Astrocyte (in vitro differentiated cells and primary cell): ENCODE measurements at regions not wholly inside any gene's neighbourhood (a gene's known extent, or its start where the extent isn't known, plus 50 kb on each side); places are given as distances from the start of the nearest gene placed in this dataset.

Experiments
- DNase-seq: peaks from one replicate; pipeline ENCODE4 v3.0.0-alpha.2; 2010; ENCODE audit warnings: low read depth
- FAIRE-seq: peaks from 2 replicates; lab custom pipeline; 2011; peaks lifted over from hg19 to GRCh38; lab: Jason Lieb, UNC
- H2AFZ ChIP-seq: 2 replicates; pipeline ENCODE4 v1.6.0; 2012; ENCODE audit warnings: low read depth, low read length, inconsistent platforms
- H3K27ac ChIP-seq: 2 replicates; pipeline ENCODE4 v1.5.1; 2011; ENCODE audit warnings: low read depth, low read length, inconsistent platforms
- H3K27me3 ChIP-seq: 2 replicates; pipeline ENCODE4 v1.6.0; 2011; ENCODE audit warnings: low read length, inconsistent platforms; ENCODE audit not compliant: insufficient read depth
- H3K36me3 ChIP-seq: 2 replicates; pipeline ENCODE4 v1.5.1; 2011; ENCODE audit warnings: low read length, inconsistent platforms; ENCODE audit not compliant: insufficient read depth
- H3K4me1 ChIP-seq: 2 replicates; pipeline ENCODE4 v1.5.1; 2011; ENCODE audit warnings: low read length, inconsistent platforms; ENCODE audit not compliant: insufficient read depth
- H3K4me2 ChIP-seq: 2 replicates; pipeline ENCODE4 v1.6.0; 2012; ENCODE audit warnings: low read length, inconsistent platforms
- H3K4me3 ChIP-seq: 2 replicates; pipeline ENCODE4 v1.5.1; 2011; ENCODE audit warnings: low read depth, mild to moderate bottlenecking, low read length, inconsistent platforms; ENCODE audit not compliant: insufficient read depth
- H3K79me2 ChIP-seq: 2 replicates; pipeline ENCODE4 v1.6.0; 2012; ENCODE audit warnings: mild to moderate bottlenecking, low read length, inconsistent platforms; ENCODE audit not compliant: insufficient read depth
- H3K9ac ChIP-seq: 2 replicates; pipeline ENCODE4 v1.6.0; 2012; ENCODE audit warnings: mild to moderate bottlenecking, low read length, inconsistent platforms
- H3K9me3 ChIP-seq: 2 replicates; pipeline ENCODE4 v1.5.1; 2012; ENCODE audit warnings: low read depth, mild to moderate bottlenecking, low read length, inconsistent platforms; ENCODE audit not compliant: insufficient read depth
- H4K20me1 ChIP-seq: 2 replicates; pipeline ENCODE4 v1.6.0; 2012; ENCODE audit warnings: low read length, inconsistent platforms; ENCODE audit not compliant: insufficient read depth
- H3K27ac Mint-ChIP-seq: one replicate; pipeline ENCODE4 v1.8.0; 2021; ENCODE audit warnings: mild to moderate bottlenecking, mixed read lengths; ENCODE audit not compliant: unreplicated experiment
- H3K27me3 Mint-ChIP-seq: one replicate; pipeline ENCODE4 v1.8.0; 2021; ENCODE audit warnings: low read depth, mixed read lengths; ENCODE audit not compliant: unreplicated experiment
- H3K36me3 Mint-ChIP-seq: one replicate; pipeline ENCODE4 v1.8.0; 2021; ENCODE audit warnings: low read depth, mixed read lengths; ENCODE audit not compliant: unreplicated experiment
- H3K4me1 Mint-ChIP-seq: one replicate; pipeline ENCODE4 v1.8.0; 2021; ENCODE audit warnings: low read depth, mixed read lengths; ENCODE audit not compliant: unreplicated experiment
- H3K4me3 Mint-ChIP-seq: one replicate; pipeline ENCODE4 v1.8.0; 2021; ENCODE audit warnings: mild to moderate bottlenecking, moderate library complexity, mixed read lengths; ENCODE audit not compliant: unreplicated experiment
- H3K9me3 Mint-ChIP-seq: one replicate; pipeline ENCODE4 v1.8.0; 2021; ENCODE audit warnings: mild to moderate bottlenecking, mixed read lengths; ENCODE audit not compliant: unreplicated experiment
- EZH2 ChIP-seq: IDR thresholded peaks from 2 replicates; pipeline ENCODE4 v1.6.1; 2012; ENCODE audit warnings: mild to moderate bottlenecking, low read length, inconsistent platforms; ENCODE audit not compliant: insufficient read depth
- TF ChIP-seq, protein P1 (sequence below): IDR thresholded peaks from 2 replicates; pipeline ENCODE4 v1.5.1; 2011; ENCODE audit warnings: low read depth, mild to moderate bottlenecking, inconsistent platforms, low read length, moderate library complexity; ENCODE audit not compliant: insufficient read depth

DNA sequence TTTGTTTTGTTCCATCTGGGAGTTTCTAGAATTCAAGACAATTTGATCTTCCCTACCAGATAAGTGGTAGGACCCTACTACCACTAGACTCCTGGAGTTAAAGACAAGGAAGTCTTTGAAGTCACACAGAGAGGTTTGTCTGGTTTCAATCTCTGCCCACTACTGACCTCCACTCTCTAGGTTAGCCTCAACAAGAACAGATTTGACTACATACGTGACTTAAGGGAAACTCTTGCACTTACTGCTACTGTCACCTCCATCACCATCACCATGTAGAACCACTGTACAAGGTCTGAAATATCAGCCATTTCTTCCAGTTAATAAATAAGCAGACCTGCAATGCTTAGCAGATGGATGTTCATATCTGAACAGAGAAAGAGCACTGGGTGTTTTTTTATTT lies 148.3 kb upstream of the ARHGEF26 start:
- Histone ChIP-seq H3K79me2 (no peaks in the 10 kb centered on the region), H3K4me2 (no peak overlapping the region), H3K9ac (no peak overlapping the region), H3K27ac (no peak overlapping the region), H3K36me3 (no peaks in the 10 kb centered on the region), H3K4me1 (no peaks in the 10 kb centered on the region), H2AFZ (no peak overlapping the region), H4K20me1 (no peaks in the 10 kb centered on the region), H3K9me3 (no peaks in the 10 kb centered on the region), H3K4me3 (no peak overlapping the region), H3K27me3 (no peaks in the 10 kb centered on the region)
- no peak for DNase-seq
- no peaks in the 10 kb centered on the region for H3K4me1 Mint-ChIP-seq
- no peak overlapping the region for H3K4me3 Mint-ChIP-seq
- H3K9me3 Mint-ChIP-seq = no peaks in the 10 kb centered on the region
- no peak for FAIRE-seq
- H3K27ac Mint-ChIP-seq = no peak overlapping the region
- H3K36me3 Mint-ChIP-seq = no peaks in the 10 kb centered on the region
- no peaks in the 10 kb centered on the region for H3K27me3 Mint-ChIP-seq
- TF ChIP-seq EZH2 = no peak
- TF ChIP-seq, protein P1, sequence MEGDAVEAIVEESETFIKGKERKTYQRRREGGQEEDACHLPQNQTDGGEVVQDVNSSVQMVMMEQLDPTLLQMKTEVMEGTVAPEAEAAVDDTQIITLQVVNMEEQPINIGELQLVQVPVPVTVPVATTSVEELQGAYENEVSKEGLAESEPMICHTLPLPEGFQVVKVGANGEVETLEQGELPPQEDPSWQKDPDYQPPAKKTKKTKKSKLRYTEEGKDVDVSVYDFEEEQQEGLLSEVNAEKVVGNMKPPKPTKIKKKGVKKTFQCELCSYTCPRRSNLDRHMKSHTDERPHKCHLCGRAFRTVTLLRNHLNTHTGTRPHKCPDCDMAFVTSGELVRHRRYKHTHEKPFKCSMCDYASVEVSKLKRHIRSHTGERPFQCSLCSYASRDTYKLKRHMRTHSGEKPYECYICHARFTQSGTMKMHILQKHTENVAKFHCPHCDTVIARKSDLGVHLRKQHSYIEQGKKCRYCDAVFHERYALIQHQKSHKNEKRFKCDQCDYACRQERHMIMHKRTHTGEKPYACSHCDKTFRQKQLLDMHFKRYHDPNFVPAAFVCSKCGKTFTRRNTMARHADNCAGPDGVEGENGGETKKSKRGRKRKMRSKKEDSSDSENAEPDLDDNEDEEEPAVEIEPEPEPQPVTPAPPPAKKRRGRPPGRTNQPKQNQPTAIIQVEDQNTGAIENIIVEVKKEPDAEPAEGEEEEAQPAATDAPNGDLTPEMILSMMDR = no peak

- no peaks in the 10 kb centered on the region for H3K36me3 ChIP-seq
- no peaks in the 10 kb centered on the region for H3K9me3 ChIP-seq
- TF ChIP-seq, protein P1 = no peak
- TF ChIP-seq EZH2 = no peak
- DNase-seq = no peak
- H3K9ac ChIP-seq = no peak overlapping the region
- H3K36me3 Mint-ChIP-seq = no peaks in the 10 kb centered on the region
- no peaks in the 10 kb centered on the region for H3K4me1 Mint-ChIP-seq
- H3K27me3 Mint-ChIP-seq = no peaks in the 10 kb centered on the region
- no peak overlapping the region for H3K27ac Mint-ChIP-seq
- H4K20me1 ChIP-seq = no peaks in the 10 kb centered on the region
- H2AFZ ChIP-seq = no peak overlapping the region
- no peak for FAIRE-seq
- no peak overlapping the region for H3K27ac ChIP-seq
- H3K79me2 ChIP-seq = no peaks in the 10 kb centered on the region
- H3K4me3 Mint-ChIP-seq = no peak overlapping the region
- no peaks in the 10 kb centered on the region for H3K27me3 ChIP-seq
- H3K4me1 ChIP-seq = no peaks in the 10 kb centered on the region
- H3K4me3 ChIP-seq = no peak overlapping the region
- H3K4me2 ChIP-seq = no peak overlapping the region
- no peaks in the 10 kb centered on the region for H3K9me3 Mint-ChIP-seq
Observed at GRCh38 chr3:153973722-153974265, 147.4 kb upstream of the ARHGEF26 start.

DNA sequence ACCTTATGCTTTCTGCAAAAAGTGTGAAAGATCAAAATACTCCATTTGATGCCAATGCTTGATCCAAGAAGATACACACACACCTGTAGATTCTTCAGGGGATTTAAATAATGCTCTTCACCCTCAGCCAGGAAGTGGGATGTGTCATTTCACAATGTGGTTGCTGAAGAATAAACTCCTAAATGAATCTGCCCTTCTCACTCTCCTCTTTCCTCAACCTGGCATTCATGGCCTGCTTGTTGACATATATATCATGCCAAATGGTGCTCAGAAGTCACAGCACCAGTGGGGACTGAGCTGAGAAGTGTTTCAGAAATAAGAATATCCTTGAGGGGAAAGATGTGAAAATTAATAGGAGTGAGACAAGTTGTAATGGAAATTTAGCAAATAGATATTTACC lies 146.6 kb upstream of the ARHGEF26 start:
- Histone ChIP-seq H3K27me3 (no peaks in the 10 kb centered on the region), H3K4me2 (no peak overlapping the region), H3K36me3 (no peaks in the 10 kb centered on the region), H3K79me2 (no peaks in the 10 kb centered on the region), H4K20me1 (no peaks in the 10 kb centered on the region), H2AFZ (no peak overlapping the region), H3K27ac (no peak overlapping the region), H3K9ac (no peak overlapping the region), H3K4me3 (no peak overlapping the region), H3K9me3 (no peaks in the 10 kb centered on the region), H3K4me1 (no peaks in the 10 kb centered on the region)
- H3K4me3 Mint-ChIP-seq = no peak overlapping the region
- no peak for FAIRE-seq
- H3K9me3 Mint-ChIP-seq = no peaks in the 10 kb centered on the region
- H3K27ac Mint-ChIP-seq = no peak overlapping the region
- no peak for TF ChIP-seq EZH2
- TF ChIP-seq, protein P1 = no peak
- H3K27me3 Mint-ChIP-seq = no peaks in the 10 kb centered on the region
- no peaks in the 10 kb centered on the region for H3K4me1 Mint-ChIP-seq
- no peaks in the 10 kb centered on the region for H3K36me3 Mint-ChIP-seq
- no peak for DNase-seq
